GM18861 (cell line): ENCODE measurements at regions not wholly inside any gene's neighbourhood (a gene's known extent, or its start where the extent isn't known, plus 50 kb on each side); places are given as distances from the start of the nearest gene placed in this dataset.

ENCODE experiments used
- ATAC-seq: cut with Tn5 transposase; IDR thresholded peaks from one replicate; pipeline ENCODE4 v1.9.1; 2021; ENCODE audit not compliant: unreplicated experiment

- ATAC-seq = no peak
Measured at GRCh38 chr12:61667676-61668075, 592.5 kb upstream of the USP15 start.

GRCh38 chr12:61676520-61676919 is 583.7 kb upstream of the USP15 start:
- ATAC-seq = no peak

DNA sequence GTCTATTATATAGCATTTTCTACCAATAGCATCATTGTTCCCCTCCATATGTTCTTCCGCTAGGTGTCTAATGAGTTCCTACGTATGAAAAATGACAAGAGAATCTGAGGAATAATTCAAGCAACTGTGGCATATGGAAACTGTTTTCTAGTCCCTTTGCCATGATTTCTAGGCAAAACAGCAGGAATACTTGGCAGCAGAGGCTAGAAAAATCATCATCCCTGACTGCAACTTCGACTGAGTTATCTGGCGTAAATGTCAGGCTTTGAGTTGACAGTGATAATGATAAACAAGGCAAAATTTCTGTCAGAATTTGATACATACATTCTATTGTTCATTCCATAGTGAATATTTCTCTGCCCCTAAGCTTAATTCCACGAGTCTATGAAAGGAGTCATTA is 572.8 kb upstream of the USP15 start:
- ATAC-seq = no peak

DNA sequence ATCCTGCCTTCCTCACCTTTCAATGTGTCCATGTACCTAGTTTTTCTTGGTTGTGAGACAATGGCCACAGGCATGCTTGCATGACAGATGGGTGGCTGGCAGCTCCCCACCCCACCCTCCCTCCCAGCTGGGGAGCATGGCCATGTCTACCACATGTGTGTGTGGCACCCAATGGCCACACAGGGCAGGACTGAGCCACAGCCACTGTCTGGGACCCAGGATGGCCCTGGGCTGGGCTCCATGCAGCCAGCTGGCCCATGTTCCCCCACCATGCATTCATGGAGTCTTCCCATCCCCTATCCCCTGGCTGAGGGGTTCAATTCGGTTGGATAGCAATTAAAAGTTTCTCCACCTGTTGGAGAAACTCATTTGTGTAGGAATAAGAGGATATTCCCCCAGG is 566.0 kb upstream of the USP15 start:
- ATAC-seq = no peak

GRCh38 chr12:61701471-61701870 is 558.7 kb upstream of the USP15 start:
- no peak for ATAC-seq

DNA sequence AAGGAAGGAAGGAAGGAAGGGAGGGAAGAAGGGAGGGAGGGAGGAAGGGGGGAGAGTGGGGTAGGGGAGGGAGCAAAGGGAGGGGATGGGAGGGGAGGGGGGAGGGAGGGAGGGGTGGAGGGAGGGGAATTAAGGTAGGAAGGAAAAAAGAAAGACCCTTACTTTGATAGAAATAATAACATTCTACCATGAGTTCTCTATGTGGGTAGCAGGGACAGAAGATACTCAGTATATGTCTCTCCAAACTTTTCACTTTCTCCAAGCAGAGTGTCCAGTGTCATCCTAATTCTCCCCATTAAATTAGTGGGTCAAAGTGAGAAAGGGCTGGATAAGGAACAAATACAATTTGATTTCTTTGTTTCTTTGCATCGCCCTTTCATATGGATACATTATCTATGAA is 553.4 kb upstream of the USP15 start:
- ATAC-seq = no peak

GRCh38 chr12:61713121-61713520 is 547.1 kb upstream of the USP15 start:
- ATAC-seq = no peak

- no peak for ATAC-seq
Measured at GRCh38 chr12:61717986-61718385, 542.2 kb upstream of the USP15 start.

GRCh38 chr12:61739925-61740324 is 520.3 kb upstream of the USP15 start:
- no peak for ATAC-seq

GRCh38 chr12:61750604-61751003 is 509.6 kb upstream of the USP15 start:
- ATAC-seq = no peak

- no peak for ATAC-seq
Measured at GRCh38 chr12:61754214-61754613, 506.0 kb upstream of the USP15 start.

DNA sequence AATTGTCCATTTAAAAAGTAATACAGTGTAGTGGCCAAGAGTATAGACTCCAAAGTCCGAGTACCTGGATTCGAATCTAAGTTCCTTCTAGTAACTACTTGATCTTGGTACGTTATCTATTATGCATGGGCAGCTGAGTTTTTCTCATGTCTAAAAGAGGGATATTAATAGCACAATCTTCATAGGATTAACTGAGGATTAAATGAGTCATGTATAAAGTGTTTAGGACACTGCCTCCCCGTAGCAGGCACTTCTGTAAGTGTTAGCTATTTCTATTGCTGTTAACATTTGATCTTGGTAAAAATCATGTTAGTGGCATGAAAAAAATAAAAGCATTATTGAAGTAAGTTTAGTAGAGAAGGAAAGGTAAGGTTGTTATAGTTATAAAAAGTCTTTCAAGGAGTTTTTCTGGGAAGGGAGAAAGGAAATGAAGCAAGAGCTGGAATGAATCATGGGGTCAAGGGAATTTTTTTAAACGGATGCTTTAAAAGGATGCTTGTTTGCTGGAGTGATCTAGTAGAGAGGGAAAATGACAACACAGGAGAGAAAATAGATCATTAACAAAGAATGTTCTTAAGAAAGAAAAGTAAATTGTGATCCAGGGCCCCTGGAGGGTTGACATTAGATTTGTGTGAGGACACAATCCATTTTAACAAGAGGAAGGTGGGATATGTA is 502.2 kb upstream of the USP15 start:
- no peak for ATAC-seq

DNA sequence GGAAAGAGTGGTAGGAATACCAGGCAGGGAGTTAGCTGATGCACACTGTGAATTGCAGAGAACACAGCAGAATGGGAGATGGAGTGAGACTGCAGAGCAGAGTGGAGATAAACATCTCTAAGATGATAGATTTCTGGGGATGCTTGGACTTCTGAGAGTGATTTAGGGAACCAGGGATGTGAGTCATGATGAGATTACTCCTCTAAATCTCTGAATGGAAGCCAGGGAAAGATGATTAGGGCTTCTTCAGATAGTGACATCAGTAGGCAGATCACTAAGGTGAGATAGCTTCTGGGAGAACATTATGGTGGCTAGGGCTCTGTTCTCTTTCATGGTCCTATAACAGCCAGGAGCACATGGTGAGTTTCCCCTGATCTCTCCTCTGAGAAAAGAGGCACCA is 501.5 kb upstream of the USP15 start:
- ATAC-seq = no peak

GRCh38 chr12:61765926-61766325 is 494.3 kb upstream of the USP15 start:
- no peak for ATAC-seq

DNA sequence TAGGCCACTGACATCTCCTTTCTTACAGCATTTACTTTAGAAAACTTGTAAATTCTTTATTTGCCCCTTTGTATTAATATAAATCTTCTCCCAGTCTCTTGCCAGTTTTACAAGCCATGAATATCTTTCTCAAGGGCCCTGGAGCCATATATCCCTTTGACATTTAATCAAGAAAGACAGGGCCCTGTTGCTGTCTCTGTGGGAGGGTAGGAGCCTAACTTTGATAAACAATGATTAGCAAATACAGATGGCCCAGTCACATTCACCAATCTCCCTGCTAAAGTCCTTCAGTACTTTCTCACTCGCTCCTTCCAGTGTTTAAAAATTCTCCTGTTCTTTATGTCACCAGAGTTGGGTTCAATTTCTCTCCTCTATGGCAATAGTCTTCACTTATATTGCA is 479.8 kb upstream of the USP15 start:
- ATAC-seq = no peak

- ATAC-seq = no peak
Measured at GRCh38 chr12:61781021-61781581, 479.1 kb upstream of the USP15 start.

GRCh38 chr12:61796846-61797245 is 463.4 kb upstream of the USP15 start:
- no peak for ATAC-seq

- no peak for ATAC-seq
Measured at GRCh38 chr12:61797266-61797665, 462.9 kb upstream of the USP15 start.

DNA sequence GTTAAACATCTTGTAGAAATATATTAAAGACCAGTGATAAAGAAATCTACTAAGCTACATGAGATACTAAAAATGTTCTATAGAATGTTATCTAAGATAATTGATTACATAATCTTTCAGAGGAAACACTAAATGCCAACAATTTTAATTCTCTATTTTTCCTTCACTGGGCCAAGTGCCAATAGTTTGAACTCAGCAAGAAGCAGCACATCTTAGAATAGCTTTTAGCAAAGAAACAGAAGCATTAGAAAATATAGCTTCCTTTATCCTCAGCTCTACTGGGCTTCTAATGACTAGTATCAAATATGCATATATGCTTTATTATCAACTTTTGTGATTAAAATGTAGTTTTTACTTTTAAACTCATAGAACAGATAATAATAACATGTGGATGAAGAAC is 461.4 kb upstream of the USP15 start:
- no peak for ATAC-seq

DNA sequence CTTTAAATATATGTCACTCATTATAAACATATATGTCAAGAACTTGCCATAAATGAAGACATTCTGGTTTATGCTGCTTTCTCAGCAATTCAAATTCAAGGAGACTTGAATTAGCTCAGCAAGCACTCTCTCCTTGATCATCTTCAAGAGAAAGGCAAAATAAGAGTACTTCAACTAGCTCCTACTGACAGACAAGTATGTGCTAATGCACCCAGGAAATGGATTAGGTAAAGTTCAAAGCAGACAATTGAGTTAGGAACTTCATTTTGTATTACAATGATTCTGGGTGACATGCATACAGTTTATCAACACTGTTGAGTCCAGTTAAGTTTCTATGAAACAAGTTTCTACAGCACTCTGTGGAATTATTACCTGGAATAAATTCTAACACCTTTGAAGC is 455.9 kb upstream of the USP15 start:
- no peak for ATAC-seq

DNA sequence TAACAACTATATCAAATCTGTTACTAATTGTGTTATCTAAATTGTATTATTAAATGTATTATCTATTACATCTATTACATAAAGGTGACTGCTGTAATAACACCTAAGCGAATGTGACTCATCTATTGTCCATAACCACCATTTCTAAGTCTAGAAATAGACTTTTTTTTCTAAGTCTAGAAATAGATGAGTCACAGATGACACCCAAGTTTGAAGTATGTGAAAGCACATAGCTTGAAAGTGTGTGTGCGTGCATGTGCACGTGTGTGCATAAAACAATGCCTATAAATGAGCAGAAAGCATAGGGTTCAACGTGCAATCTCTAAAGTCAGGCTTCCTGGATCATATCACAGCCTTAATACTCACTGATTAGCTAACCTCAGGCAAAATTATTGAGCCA is 451.3 kb upstream of the USP15 start:
- no peak for ATAC-seq

- no peak for ATAC-seq
Measured at GRCh38 chr12:61810486-61810885, 449.7 kb upstream of the USP15 start.

DNA sequence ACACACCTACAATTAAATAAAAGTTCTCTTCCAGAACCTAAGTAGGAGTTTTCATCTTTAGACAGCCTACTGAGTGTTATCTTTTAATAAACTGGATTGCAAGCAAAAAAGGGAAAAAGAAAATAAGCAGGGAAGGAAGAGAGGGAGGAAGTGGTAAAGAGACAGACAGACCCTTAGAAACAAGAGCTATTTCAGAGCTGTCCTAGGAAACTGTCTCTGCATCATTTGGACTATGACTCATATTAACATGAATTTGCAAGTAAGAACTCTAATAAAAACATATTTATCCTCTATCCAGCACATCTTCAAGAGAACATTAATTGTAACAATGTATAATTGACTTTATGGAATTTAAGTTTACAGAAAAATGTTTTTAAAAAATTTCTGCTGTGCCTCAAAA is 438.8 kb upstream of the USP15 start:
- ATAC-seq = no peak
